GM23338 (cell line): ENCODE measurements at regions not wholly inside any gene's neighbourhood (a gene's known extent, or its start where the extent isn't known, plus 50 kb on each side); places are given as distances from the start of the nearest gene placed in this dataset.

Source experiments
- CREB1 ChIP-seq: fragments of 250-450 bp; sonication (Bioruptor Pico); IDR thresholded peaks from 2 replicates; pipeline ENCODE4 v1.5.0; 2020; ENCODE audit warnings: low read depth, mild to moderate bottlenecking, moderate library complexity
- EZH2 ChIP-seq: fragments of 200-600 bp; sonication (generic); IDR thresholded peaks from one replicate; pipeline ENCODE4 v1.8.0; 2017; ENCODE audit warnings: antibody characterized with exemption, mild to moderate bottlenecking, low read depth; ENCODE audit not compliant: unreplicated experiment
- EZH2phosphoT487 ChIP-seq: fragments of 200-600 bp; sonication (generic); IDR thresholded peaks from one replicate; pipeline ENCODE4 v1.8.1; 2018; ENCODE audit warnings: antibody characterized with exemption; ENCODE audit not compliant: unreplicated experiment
- JUNB ChIP-seq: IDR thresholded peaks from one replicate; pipeline ENCODE4 v1.6.1; 2016; ENCODE audit warnings: antibody characterized with exemption; ENCODE audit not compliant: unreplicated experiment
- NANOG ChIP-seq: IDR thresholded peaks from 2 replicates; pipeline ENCODE4 v1.6.1; 2016; ENCODE audit warnings: antibody characterized with exemption, borderline replicate concordance
- POLR2AphosphoS5 ChIP-seq: IDR thresholded peaks from 2 replicates; pipeline ENCODE4 v1.6.1; 2016; ENCODE audit warnings: antibody characterized with exemption, low read depth
- REST ChIP-seq: IDR thresholded peaks from one replicate; pipeline ENCODE4 v1.6.1; 2018; ENCODE audit warnings: antibody characterized with exemption; ENCODE audit not compliant: unreplicated experiment
- STAT1 ChIP-seq: IDR thresholded peaks from one replicate; pipeline ENCODE4 v1.6.1; 2016; ENCODE audit warnings: antibody characterized with exemption; ENCODE audit not compliant: unreplicated experiment
- ZNF114 ChIP-seq: fragments of 250-450 bp; sonication (Bioruptor Pico); IDR thresholded peaks from 2 replicates; pipeline ENCODE4 v1.5.0; 2020; ENCODE audit warnings: mild to moderate bottlenecking, moderate library complexity
- ZNF462 ChIP-seq: fragments of 250-450 bp; sonication (Bioruptor Pico); IDR thresholded peaks from 2 replicates; pipeline ENCODE4 v1.5.0; 2020; ENCODE audit warnings: mild to moderate bottlenecking, moderate library complexity
- TF ChIP-seq, protein P1 (sequence below), 2 experiments: fragments of 200-600 bp in 1 of 2; sonication (generic) in 1 of 2; conservative IDR thresholded peaks; 2 replicates each; pipeline versions ENCODE4 v1.5.1 to v1.6.1; 2016 to 2017; ENCODE audit warnings: antibody characterized with exemption in 2 of 2, low read depth in 2 of 2, mild to moderate bottlenecking in 2 of 2, moderate library complexity in 1 of 2

GRCh38 chrX:121569609-121570008 is 522.2 kb downstream of the GLUD2 start:
- TF ChIP-seq, protein P1, sequence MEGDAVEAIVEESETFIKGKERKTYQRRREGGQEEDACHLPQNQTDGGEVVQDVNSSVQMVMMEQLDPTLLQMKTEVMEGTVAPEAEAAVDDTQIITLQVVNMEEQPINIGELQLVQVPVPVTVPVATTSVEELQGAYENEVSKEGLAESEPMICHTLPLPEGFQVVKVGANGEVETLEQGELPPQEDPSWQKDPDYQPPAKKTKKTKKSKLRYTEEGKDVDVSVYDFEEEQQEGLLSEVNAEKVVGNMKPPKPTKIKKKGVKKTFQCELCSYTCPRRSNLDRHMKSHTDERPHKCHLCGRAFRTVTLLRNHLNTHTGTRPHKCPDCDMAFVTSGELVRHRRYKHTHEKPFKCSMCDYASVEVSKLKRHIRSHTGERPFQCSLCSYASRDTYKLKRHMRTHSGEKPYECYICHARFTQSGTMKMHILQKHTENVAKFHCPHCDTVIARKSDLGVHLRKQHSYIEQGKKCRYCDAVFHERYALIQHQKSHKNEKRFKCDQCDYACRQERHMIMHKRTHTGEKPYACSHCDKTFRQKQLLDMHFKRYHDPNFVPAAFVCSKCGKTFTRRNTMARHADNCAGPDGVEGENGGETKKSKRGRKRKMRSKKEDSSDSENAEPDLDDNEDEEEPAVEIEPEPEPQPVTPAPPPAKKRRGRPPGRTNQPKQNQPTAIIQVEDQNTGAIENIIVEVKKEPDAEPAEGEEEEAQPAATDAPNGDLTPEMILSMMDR (conservative IDR thresholded peaks at IDR 0.05; ENCODE audit: low read depth in 2 of 2) = no peak
- TF ChIP-seq POLR2AphosphoS5 (no peak), EZH2 (no peak), EZH2phosphoT487 (no peak), STAT1 (no peak), JUNB (no peak), ZNF114 (CRISPR knock-in tag) (no peak), REST (no peak), CREB1 (CRISPR knock-in tag) (no peak), ZNF462 (CRISPR knock-in tag) (no peak), NANOG (no peak)
